Adrenal gland (tissue), 5 donors: ENCODE measurements at regions not wholly inside any gene's neighbourhood (a gene's known extent, or its start where the extent isn't known, plus 50 kb on each side); places are given as distances from the start of the nearest gene placed in this dataset.

Experiments used
- CTCF ChIP-seq, 6 experiments: fragments of 450-650 bp in 4 of 6; fragments of 200-600 bp in 2 of 6; sonication (generic) in 1 of 6; IDR thresholded peaks; 1 replicate in 5 of 6; 2 replicates in 1 of 6; pipeline versions ENCODE4 v1.5.1 to v1.8.0; 2016 to 2021; ENCODE audit warnings: antibody characterized with exemption in 6 of 6, mild to moderate bottlenecking in 2 of 6, moderate library complexity in 1 of 6
- POLR2A ChIP-seq, 2 donors: fragments of 450-650 bp; IDR thresholded peaks; one replicate each; pipeline ENCODE4 v1.6.1; 2017; ENCODE audit warnings: antibody characterized with exemption in 2 of 2, mild to moderate bottlenecking in 2 of 2, moderate library complexity in 1 of 2
- donor health status: DM: no; HTN: no; CAD: no.

- TF ChIP-seq CTCF (IDR thresholded peaks at IDR 0.05) (no peak), POLR2A (IDR thresholded peaks at IDR 0.05) (no peak)
These were observed 1957.9 kb downstream of the SUCLG1 start for GRCh38 chr2:82501217-82501616.
